Stimulated activated CD4-positive, alpha-beta T cell treated with anti-CD3 and anti-CD28 coated beads, Interleukin-4, amount 100 ng/mL, for 1 hour (primary cell): ENCODE measurements at regions not wholly inside any gene's neighbourhood (a gene's known extent, or its start where the extent isn't known, plus 50 kb on each side); places are given as distances from the start of the nearest gene placed in this dataset.
"Not testable (repeated sequence)": the region's sequence is repeated elsewhere in the genome, so short reads cannot be mapped to it uniquely, and the experiment has no call there.

Source experiments
- DNase-seq: peaks from one replicate; pipeline ENCODE4 v3.0.0-alpha.2; 2020

DNA sequence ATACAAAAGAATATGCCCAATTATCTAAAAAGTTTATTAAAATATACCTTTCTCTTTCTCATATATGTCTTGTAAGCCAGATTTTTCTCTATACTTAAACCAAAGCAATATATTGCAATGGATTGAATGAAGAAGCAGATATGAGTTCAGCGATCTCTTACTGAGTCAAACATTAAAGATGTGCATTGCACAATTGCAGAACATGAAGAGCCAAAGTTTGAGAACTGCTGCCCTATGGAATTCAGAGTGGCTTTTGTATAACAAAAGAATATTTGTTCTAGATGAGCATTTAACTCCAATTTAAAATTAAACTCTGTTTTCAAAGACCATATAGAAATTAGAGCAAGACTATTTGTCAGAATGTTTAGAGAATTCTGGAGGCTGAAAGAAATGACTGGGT is 519.0 kb upstream of the DAB2 start:
- no peak for DNase-seq

DNA sequence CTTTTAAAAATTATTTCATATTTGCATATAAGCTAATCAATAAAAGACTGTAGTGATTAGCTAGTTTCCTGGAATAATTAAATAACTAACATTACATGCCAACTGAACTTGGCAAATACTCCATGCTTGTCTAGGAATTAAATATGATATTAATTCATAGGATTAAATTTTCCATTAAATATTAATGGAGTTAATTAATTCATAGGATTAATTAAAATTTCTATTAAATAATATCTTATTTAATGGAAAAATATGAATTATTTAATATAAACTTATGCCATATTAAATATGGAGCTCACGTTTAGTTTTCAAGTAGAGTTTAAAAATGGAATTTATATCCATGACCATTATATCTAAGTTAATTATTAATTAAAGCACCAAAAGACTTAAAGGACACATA is 517.8 kb upstream of the DAB2 start:
- no peak for DNase-seq

DNA sequence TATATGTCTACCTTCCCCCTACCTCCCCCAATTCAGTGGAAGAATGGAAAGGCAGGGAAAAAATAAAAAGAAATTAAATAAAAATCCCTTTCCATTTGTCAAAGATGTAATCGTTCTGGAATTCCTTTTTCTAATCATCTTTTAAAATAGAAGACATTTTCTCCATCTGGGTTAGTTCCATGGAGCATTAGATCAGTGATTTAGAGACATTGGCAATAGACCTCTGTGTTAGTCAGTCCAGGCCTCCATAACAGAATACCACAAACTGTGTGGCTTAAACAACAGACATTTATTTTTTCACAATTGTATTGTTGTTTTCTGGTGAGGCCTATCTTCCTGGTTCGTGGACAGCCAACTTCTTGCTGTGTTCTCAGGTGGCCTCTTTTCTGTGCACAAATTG is 516.6 kb upstream of the DAB2 start:
- DNase-seq: no peak

DNA sequence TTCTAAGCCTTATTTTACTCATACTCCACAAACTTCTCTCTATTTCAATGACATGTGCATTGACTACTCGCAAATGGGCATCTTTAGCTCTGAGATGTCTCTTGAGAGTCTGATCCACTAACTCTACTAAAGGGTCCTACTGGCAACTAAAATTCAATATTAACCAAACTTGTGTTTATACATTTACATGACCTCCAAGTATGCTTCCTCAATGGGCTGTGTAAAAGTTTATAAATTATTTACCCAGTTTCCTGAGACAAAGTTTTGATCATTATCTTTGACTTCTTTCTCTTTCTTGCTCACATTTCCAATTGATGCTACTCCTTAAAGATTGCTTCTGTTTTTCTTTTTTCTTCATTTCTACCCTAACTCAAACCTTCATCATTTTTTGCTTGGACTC is 510.1 kb upstream of the DAB2 start:
- no peak for DNase-seq

DNA sequence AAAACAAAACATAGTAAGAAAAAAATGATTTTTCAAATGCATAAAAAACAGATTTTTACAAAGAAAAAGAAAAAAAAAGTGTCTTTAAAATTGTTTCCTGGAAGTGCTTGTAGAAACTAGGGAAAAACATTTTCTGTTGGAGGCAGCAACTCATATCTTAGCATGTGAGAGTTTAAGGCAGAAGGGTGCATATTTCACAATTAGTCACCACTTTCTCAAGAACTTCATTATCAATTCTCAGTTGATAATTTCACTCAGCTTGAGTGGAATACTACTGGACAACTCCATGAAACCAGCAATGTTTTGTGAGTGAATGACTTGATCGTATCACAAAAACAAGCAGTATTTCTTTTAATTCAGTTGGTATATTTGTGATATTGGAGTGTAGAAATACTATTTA is 508.3 kb upstream of the DAB2 start:
- no peak for DNase-seq

DNA sequence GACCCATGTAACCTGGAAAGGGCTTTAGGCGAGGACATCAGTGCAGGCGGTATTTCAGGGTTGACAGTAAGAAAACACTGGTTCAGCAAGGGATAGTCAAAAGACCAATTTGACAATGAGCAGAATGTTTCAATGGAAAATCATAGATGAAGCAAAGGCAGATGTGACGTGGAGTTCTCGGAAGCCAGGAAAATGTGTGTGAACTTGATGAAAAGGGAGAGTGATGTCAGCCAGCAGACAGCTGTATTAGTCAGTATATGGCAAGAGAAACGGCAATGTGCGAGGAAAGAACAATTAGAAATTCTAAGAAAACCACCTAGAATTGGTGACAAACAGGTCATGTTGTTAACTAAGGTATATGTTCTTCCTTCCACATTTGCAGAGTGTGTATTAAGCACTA is 503.9 kb upstream of the DAB2 start:
- no peak for DNase-seq

DNA sequence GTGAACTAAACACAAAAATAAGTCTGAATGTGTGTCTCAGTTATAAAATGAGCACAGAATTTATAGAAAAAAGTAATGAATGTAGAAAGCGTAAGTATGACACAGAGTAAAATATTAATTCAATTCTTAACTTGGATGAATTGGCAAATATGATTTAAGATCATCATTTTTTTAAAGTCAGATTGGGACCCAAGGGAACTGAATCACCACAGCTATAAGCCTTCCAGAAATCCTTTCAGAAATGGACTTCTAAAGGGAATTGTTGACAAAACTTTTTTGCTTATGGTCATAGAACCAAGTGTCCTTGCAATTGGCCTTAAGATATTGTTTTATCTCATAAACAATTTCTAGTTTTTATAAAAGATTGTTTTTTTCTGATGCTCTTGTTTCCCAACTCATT is 495.1 kb upstream of the DAB2 start:
- no peak for DNase-seq

DNA sequence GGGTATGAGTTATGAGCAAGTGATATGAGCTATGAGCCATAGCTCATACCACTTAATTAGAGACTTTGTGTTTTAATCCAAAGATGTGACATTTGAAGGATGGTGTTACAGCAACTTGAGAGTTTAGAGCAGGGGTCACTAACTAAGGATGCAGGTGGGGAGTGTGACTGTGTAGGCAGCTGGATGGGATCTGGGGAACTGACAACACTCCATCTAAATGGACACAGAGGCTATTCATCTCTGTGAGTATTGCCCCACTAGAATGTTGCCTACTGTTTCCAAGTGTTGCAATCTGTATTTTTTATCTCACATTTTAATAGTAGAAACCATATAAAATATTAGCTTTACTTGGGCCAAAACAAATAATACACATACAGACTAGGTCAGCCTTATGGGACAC is 488.1 kb upstream of the DAB2 start:
- no peak for DNase-seq

DNA sequence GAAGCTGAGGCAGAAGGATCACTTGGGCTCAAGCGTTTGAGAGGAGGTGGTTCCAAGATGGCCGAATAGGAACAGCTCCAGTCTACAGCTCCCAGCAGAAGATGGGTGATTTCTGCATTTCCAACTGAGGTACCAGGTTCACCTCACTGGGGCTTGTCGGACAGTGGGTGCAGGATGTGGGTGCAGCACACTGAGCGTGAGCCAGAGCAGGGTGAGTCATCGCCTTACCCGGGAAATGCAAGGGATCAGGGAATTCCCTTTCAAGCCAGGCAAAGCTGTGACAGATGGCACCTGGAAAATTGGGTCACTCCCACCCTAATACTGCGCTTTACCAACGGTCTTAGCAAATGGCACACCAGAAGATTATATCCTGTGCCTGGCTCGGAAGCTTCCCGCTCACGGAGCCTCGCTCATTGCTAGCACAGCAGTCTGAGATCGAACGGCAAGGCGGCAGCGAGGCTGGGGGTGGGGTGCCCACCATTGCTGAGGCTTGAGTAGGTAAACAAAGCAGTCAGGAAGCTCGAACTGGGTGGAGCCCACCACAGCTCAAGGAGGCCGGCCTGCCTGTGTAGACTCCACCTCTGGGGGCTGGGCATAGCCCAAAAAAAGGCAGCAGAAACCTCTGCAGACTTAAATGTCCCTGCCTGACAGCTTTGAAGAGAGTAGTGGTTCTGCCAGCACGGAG is 482.6 kb upstream of the DAB2 start:
- DNase-seq: not testable (repeated sequence)

DNA sequence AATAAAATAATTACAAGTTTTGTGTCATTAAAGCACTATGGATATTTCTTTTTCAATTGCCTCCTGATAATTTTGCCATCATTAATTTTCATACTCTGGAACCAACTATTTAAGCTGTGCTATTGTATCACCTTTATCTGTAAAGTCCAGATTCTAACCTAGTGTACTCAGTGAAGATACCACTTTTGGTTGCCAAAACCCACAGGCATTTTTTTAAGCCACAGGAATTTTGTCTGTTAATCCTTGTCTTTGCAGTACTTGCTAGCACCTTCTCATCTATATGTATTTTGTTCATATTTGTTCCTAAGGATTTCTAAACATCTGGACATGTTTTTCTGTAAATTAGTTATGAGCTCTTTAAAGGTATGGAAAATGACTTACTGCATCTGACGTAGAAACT is 481.4 kb upstream of the DAB2 start:
- no peak for DNase-seq

DNA sequence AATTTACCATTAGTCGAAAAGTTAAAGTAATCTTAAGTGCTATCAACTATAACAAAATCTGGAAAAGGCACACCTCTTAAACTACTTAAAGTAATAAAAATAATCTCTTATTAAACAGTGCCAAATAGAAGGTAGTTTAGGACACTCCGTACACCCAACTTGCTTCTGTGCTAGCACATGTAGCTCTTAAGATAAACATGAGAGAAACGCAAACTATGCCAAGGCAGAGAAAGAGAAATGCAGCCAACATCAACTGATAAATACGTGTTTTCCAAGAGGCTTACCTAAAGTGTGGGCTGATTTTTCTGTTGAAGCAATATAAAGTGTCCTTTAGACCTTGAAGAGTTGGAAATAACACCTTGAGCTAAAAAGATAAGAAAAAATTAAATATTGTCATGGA is 480.6 kb upstream of the DAB2 start:
- DNase-seq: no peak

DNA sequence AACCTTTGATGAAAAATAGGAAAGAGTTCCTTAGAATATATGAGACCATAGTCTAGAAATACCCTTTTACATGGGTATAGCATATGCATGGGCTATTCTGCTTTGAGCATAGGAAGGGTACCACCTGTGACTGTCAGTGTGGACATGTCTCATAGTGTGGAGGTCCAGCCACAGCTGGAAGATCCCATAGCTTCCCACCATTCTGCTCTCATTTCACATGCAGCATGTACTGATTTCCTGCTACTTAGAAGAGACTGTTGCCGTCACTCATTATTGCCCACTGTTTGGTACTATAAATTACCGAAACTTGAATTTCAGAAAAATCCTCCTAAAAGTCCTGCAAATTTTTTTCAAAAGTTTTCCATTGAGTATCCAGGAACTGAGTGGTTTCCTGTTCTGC is 477.8 kb upstream of the DAB2 start:
- no peak for DNase-seq

DNA sequence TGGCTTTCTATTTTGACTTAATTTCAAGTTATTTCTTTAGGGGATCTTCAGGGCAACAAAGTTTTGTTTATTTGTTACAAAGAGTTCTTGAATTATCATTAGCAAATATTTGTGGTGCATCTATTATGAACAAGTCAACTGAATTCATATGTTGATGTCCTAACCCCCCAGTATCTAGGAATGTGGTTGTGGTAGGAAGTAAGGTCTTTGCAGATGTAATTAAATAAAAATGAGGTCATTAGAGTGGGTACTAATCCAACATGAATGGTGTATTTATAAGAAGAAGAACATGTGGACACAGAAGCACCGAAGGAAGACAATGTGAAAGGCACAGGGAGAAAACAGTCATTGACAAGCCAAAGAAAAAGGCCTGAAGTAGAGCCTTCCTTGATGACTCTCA is 474.0 kb upstream of the DAB2 start:
- no peak for DNase-seq

DNA sequence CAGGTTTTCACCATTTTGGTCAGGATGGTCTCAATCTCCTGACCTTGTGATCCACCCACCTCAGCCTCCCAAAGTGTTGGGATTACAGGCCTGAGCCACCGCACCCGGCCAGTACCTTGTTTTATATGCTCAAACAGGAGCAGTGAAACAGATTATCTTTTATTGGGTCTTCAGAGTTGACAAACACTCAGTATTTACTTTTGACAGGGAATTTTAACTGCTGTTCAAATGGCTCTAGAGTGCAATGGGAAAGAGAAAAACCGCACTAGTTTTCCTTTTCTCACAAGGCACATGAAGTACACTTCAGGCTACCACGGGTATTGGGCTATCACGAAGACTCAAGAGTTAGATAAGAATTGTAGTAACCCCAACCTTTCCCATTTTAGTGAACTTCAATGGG is 471.9 kb upstream of the DAB2 start:
- no peak for DNase-seq

DNA sequence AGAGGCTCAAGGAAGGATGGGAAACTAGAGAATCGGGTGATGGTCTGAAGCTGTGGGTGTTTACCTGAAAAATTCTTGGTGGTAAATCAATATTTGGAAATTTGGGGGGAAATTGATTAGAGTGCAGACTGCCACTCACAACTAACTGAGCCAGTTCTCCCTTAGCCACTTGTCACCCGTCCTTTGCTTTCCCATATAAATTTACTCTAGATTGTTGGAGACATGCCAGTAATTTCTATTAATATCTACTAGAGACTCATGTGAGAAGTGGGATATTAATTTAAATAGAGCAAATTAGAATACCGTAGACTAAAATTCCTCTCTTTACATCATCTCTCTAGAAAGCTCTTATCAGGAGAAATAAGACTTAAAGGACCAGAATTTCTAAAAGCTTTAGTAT is 471.3 kb upstream of the DAB2 start:
- no peak for DNase-seq

DNA sequence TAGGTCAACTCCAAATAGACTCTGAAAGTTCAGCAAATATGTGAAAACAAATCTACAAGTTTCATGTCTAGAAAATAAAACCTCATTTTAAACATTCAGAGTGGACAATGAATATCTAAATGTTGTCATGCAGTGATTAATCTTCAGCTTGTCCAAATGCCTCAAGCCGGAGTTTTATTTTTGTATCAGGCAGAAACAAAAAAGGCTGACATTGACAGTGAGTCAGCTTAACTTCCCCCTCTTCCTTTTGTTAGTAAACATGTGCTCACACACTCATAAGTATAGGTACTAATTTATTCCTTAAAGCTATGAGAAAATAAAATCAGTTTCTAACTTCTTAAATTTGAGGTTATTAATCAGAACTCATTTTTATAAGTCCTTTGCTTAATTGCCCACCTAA is 467.9 kb upstream of the DAB2 start:
- DNase-seq: no peak

DNA sequence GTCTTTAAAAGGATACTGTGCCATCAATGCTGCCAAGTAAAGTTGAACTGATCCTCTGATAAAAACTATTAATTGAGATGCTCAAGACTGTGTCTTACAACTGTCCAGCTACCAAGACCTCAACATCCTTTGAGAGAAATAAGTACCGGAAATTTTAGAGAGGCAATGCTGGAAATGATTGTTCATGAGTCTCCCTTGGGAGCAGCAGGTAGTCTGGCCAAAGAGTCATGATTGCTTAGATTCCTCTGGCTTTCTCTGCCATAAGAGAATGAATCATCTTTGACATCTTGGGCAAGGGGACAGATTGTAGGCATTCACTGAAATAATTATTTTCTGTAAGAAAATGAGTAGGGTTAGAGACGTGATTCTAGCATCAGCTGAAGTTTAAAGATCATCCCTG is 466.6 kb upstream of the DAB2 start:
- DNase-seq: no peak

DNA sequence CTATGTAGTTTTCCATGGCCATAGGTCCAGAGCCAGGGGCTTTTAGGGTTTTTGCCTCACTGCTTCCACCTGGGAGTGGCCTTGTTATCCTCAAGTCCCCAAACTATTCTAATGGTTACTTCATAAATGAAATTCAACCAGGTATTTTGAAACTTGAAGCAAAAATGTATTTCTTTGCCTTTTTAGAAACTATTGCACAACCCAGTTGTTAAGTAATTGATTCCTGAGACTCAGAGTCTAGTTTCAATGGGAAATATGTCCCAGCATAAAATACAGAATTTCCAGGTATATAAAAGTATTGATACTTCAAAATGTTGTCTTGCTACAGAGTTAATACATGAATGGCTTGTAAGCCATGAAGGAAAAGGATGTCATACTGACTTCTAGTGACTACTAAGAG is 456.2 kb upstream of the DAB2 start:
- no peak for DNase-seq

DNA sequence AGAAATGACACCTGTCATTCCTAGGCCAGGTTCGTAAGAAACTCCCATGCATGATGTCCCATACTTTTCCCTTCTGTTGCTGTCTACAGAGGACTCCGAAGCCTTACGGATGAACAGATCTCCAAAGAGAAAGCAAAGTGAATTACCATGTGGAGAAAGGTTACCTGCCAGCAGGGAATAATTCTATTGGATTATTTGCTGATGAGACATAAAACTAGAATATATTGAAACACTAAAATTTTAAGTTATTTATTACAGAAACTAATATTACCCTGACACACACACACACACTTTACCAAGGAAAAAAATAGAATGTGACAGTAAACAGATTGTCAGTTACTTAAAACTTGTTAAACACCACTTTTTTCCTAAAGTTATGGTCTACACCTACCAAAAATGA is 452.7 kb upstream of the DAB2 start:
- DNase-seq: no peak

DNA sequence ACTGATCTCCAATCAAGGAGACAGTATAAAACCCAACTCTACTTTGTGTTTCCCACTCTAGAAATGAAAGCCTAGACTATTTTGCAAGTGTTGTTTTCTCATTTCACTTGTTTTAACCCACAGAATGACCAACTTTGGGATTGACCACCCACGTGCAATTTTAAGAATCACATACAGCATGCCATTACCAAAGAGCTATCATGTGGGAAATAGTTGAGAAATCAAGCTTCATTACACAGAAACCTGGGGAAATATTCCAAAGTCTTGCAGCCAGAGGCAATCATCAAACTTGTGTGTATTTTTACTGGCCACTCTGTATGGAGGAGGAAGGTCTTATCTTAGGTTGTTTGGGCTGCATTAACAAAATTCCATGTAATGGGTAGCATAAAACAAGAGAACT is 451.4 kb upstream of the DAB2 start:
- DNase-seq: no peak

DNA sequence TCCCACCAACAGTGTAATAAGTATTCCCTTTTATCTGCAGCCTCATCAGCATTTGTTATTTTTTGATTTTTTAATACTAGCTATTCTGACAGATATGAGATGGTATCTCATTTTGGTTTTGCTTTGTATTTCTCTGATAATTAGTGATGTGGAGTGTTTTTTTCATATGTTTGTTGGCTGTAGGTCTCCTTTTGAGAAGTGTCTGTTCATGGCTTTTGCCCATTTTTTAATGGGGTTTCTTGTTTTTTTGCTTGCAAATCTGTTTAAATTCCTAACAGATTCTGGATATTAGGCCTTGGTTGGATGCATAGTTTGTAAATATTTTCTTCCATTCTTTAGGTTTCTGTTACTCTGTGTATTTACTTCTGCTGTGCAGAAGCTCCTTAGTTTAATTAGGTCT is 445.4 kb upstream of the DAB2 start:
- DNase-seq: no peak

DNA sequence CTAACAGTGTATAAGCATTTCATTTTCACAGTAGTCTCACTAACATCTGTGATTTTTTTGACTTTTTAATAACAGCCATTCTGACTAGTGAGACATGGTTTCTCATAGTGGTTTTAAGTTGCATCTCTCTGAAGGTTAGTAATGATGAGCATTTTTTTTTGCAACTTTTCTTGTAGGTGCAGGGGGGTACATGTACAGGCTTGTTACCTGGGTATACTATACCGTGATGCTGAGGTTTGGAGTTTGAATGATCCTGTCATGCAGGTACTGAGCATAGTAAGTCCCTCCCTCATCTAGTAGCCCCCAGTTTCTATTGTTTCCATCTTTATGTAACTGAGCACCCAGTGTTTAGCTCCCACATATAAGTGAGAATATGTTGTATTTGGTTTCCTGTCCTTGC is 444.6 kb upstream of the DAB2 start:
- no peak for DNase-seq

DNA sequence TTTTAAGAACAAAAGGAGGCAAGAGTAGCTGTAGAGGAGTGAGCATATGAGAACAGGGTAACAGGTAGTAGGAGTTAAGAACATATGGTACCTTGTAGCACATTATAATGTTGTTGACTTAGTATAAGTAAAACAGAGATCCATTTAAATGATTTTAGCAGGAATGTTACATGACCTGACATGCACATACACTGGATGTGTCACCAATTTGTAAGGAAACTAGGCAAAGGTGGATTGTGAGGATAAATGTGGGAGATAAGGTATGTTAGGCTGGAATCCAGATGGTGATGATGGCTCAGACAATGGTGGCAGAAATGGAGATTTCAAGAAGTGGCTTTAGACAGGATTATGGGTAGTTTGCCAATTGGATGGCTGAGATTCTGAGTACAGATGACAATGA is 443.1 kb upstream of the DAB2 start:
- DNase-seq: no peak

DNA sequence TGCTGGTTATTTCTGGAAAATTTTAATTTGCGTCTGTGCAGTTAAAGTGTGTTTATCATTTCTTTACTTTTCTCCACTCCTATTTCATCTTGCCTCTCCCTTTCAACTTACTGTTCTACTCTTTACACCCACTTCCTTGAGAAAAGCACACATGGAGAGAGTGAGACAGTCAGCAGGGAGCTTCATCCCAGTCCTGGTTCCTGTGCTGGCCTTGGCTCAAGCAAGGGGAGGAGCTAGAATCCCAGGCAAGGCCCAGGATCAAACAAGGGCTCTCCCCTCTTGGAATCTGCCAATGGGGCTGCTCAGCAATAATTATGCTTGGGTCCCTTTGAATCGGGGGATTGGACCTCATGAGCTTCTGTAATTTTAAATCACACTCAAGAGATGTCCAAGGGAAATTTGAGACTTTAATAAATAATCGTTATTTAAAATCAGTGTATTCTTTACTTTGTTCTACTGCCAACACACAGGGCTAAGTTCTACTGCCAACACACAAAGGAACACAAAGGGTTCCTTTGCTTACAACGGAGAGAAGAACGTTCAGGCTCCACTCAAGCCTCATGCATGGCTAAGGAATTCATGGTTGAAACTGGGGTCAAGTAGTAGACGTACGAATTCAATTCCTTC is 439.3 kb upstream of the DAB2 start:
- DNase-seq: no peak

DNA sequence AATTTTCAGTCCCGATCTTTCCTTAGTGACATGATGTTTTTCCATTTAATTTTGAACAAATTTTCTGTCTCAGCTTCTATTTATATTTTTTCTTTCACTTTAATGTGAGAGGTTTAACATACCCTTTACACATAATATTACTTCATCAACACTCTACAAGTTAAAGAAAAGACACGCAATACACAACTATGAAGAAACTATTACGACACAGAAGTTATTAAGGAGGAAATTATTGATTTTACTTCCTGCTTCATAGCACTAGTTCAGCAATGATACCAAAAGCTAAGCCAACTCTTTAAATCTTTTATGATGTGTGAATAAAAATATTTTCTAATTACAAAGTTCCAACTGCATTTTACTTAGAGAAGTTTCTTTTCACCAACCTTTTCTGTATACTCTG is 432.3 kb upstream of the DAB2 start:
- DNase-seq: no peak
